ENCODE measurements at regions not wholly inside any gene's neighbourhood (a gene's known extent, or its start where the extent isn't known, plus 50 kb on each side); places are given as distances from the start of the nearest gene placed in this dataset.

DNA sequence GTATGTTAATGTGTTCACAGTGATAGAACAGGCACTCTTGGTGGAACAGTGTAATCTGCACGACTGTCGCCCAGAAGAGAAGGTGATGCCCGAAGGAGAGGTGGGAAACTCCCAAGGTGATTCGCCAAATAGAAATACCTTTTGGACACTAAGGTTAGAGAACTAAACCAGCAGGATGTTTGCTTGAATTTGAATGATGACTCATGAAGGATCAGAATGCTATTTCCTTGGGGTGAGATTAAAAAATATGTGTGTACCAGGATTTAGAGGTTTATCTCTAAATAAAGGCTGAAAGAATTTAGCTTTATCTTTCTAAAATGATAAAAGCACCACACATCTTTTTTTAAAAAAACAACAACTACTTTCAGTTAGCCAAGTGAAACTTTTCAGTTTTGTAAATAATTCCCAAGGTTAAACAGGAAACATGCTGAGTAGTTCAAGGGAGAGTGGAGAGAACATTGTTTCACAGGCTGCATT lies 297.4 kb upstream of the TAS2R1 start:
- H3K4me1 ChIP-seq, result no peaks in the 10 kb centered on the region
- TF ChIP-seq, protein P1, sequence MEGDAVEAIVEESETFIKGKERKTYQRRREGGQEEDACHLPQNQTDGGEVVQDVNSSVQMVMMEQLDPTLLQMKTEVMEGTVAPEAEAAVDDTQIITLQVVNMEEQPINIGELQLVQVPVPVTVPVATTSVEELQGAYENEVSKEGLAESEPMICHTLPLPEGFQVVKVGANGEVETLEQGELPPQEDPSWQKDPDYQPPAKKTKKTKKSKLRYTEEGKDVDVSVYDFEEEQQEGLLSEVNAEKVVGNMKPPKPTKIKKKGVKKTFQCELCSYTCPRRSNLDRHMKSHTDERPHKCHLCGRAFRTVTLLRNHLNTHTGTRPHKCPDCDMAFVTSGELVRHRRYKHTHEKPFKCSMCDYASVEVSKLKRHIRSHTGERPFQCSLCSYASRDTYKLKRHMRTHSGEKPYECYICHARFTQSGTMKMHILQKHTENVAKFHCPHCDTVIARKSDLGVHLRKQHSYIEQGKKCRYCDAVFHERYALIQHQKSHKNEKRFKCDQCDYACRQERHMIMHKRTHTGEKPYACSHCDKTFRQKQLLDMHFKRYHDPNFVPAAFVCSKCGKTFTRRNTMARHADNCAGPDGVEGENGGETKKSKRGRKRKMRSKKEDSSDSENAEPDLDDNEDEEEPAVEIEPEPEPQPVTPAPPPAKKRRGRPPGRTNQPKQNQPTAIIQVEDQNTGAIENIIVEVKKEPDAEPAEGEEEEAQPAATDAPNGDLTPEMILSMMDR (IDR thresholded peaks at IDR 0.05), result no peak
- no peak for DNase-seq (ENCODE audit: low spot score)
- H3K36me3 ChIP-seq, result no peaks in the 10 kb centered on the region
- no peaks in the 10 kb centered on the region for H3K27me3 ChIP-seq
- no peak overlapping the region for H3K27ac ChIP-seq
- peaks cover 2 to 15% of the 10 kb centered on the region in 2 donors for H3K9me3 ChIP-seq
- no peak overlapping the region for H3K4me3 ChIP-seq

DNA sequence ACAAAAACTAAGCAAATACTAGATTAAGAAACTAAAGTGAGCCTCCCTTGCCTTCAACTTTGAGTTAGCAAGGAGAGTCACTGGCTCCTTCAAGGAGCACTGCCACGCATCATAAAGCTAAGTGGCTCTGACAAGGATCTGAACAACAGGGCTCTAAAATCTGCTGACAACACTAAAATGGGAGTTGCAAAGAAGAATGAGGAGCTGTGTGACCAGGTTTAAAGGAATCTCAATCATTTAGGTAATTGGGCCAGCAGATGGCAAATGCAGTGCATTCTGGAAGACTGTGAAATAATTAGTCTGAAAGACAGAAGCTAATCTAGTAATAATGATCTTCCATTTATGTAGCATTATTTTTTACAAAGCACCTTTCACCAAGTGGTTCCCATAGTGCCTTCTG lies 297.0 kb upstream of the TAS2R1 start:
- H3K36me3 ChIP-seq, result no peaks in the 10 kb centered on the region
- H3K4me1 ChIP-seq, result no peaks in the 10 kb centered on the region
- TF ChIP-seq, protein P1 (IDR thresholded peaks at IDR 0.05), result no peak
- no peak overlapping the region for H3K4me3 ChIP-seq
- no peak overlapping the region for H3K27ac ChIP-seq
- peaks cover 3 to 17% of the 10 kb centered on the region in 2 donors for H3K9me3 ChIP-seq
- DNase-seq (ENCODE audit: low spot score), result no peak
- no peaks in the 10 kb centered on the region for H3K27me3 ChIP-seq

DNA sequence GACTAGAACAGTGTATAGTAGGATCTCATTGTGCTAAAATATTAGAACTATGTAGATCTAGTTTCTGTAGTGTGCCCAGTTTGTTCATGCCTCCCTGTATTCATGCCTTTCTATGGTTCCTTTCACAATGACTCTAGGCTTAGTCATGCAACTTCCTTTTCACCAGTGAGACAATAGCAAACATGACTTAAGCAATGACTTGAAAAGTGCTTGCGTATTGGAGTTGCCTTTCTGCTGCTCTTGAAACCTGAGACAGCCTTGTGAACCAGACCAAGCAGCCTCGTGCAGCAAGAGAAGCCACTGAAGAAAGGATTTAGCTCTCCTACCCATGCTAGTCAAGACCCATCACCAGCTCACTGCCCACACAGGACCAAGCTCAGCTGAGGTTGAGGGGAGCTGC lies 294.5 kb upstream of the TAS2R1 start:
- no peak for DNase-seq (ENCODE audit: low spot score)
- Histone ChIP-seq H3K27ac (no peak overlapping the region), H3K27me3 (no peaks in the 10 kb centered on the region), H3K4me3 (no peak overlapping the region), H3K9me3 (peaks cover 3 to 24% of the 10 kb centered on the region in 2 donors), H3K36me3 (no peaks in the 10 kb centered on the region), H3K4me1 (no peaks in the 10 kb centered on the region)
- TF ChIP-seq, protein P1 (IDR thresholded peaks at IDR 0.05), result no peak

DNA sequence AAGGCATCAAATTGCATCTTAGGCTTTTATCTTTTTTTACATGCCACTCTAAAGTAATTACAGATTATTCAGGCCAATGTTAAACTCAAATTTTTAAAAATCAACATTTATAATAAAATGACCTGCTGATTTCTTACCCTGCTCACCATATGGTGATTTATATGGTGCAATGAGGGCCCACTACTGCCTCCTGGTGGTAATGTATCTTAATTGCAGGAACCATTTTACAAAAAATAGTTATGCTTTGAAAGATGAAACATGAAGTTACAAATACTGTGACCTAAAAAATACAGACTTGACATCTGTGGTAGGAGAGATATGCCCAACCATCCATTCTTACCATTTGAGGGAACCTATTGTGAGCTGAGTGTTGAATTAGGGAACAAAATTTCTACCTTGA lies 292.6 kb upstream of the TAS2R1 start:
- no peak overlapping the region for H3K4me3 ChIP-seq
- no peaks in the 10 kb centered on the region for H3K4me1 ChIP-seq
- H3K36me3 ChIP-seq, result no peaks in the 10 kb centered on the region
- TF ChIP-seq, protein P1 (IDR thresholded peaks at IDR 0.05), result no peak
- H3K27ac ChIP-seq, result no peak overlapping the region
- H3K9me3 ChIP-seq, result peaks cover 3 to 24% of the 10 kb centered on the region in 2 donors
- H3K27me3 ChIP-seq, result no peaks in the 10 kb centered on the region
- no peak for DNase-seq (ENCODE audit: low spot score)

DNA sequence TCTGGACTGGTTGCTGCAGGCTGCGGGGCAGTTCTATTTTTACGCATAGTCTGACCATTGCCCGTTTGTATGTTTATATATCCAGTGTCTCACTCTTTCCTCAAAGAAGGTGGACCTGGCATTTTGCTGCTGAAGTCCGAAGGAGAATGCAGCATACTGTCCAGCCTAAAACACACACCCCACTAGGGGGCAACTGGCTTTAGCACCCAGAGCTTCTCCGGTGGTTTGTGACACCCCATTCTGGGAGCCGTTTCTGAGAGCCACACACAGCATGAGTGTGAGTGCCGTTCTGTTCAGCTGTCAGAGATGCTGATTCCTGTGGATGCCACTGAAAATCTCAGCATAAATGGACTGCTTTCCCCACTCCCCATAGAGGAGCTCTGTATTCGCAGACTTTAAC lies 290.5 kb upstream of the TAS2R1 start:
- Histone ChIP-seq H3K4me1 (no peaks in the 10 kb centered on the region), H3K9me3 (peaks cover 3 to 24% of the 10 kb centered on the region in 2 donors), H3K36me3 (no peaks in the 10 kb centered on the region), H3K27me3 (no peaks in the 10 kb centered on the region), H3K4me3 (no peak overlapping the region), H3K27ac (no peak overlapping the region)
- TF ChIP-seq, protein P1 (IDR thresholded peaks at IDR 0.05), result no peak
- no peak for DNase-seq (ENCODE audit: low spot score)

DNA sequence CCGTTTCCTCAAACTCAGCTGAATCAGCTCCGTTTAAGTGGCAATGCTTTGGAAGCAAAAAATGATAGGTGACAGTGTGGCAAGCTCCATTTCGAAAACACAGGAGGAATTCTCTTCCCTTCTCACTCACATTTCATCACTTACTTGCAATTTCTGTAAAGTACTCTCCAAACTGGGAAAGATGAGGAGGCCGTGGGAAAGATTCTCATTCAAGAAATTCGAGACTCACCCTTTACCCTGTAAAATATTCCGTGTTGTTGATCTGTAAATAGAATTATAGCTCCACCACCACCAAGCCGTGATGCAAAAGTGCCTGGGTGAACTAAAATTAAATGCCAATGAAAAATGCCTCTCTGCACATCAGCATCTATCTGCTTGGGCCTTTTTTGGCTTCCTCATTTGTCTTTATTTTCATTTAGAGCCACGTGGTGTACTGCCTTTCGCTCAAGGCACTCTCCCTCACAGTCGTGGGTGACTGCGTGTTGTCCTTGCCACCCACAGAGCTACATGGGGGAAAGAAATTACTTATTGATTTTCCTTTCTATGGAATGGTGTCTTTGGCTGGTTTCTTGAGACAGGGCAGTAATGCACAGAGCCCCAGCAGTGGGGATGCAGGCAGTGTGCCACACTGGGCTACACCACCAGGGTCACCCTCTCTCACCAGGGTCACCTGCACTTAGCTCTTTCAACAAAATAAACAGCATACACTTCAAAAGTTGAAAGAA lies 289.3 kb upstream of the TAS2R1 start:
- H3K4me3 ChIP-seq, result no peak overlapping the region
- TF ChIP-seq, protein P1 (IDR thresholded peaks at IDR 0.05), result no peak
- H3K4me1 ChIP-seq, result no peaks in the 10 kb centered on the region
- DNase-seq (ENCODE audit: low spot score), result no peak
- no peaks in the 10 kb centered on the region for H3K36me3 ChIP-seq
- peaks cover 3 to 21% of the 10 kb centered on the region in 2 donors for H3K9me3 ChIP-seq
- no peaks in the 10 kb centered on the region for H3K27me3 ChIP-seq
- no peak overlapping the region for H3K27ac ChIP-seq

Data from right atrium auricular region (tissue), 2 donors.